ENCODE measurements at regions not wholly inside any gene's neighbourhood (a gene's known extent, or its start where the extent isn't known, plus 50 kb on each side); places are given as distances from the start of the nearest gene placed in this dataset.

DNA sequence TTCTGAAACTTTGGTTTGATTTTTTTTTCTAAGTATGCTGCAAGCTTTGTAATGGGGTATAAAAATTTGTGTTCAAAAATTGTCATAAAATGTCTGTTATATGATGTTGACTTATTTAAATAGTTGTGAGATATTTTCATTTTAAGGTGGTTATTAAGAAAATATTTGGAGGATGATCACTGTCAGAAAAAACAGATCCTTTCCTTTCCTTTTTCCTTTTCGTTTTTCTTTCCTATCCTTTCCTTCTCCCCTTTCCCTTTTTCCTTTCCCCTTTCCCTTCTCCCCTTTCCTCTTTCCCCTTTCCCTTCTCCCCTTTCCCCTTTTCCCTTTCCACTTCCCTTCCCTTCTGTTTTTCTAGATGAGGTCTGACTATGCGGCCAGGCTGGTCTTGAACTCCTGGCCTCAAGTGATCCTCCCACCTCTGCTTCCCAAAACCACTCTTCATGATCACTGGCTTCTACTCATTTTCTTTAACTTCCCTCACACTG lies 640.5 kb downstream of the PLCL1 start:
- TF ChIP-seq, protein P1, sequence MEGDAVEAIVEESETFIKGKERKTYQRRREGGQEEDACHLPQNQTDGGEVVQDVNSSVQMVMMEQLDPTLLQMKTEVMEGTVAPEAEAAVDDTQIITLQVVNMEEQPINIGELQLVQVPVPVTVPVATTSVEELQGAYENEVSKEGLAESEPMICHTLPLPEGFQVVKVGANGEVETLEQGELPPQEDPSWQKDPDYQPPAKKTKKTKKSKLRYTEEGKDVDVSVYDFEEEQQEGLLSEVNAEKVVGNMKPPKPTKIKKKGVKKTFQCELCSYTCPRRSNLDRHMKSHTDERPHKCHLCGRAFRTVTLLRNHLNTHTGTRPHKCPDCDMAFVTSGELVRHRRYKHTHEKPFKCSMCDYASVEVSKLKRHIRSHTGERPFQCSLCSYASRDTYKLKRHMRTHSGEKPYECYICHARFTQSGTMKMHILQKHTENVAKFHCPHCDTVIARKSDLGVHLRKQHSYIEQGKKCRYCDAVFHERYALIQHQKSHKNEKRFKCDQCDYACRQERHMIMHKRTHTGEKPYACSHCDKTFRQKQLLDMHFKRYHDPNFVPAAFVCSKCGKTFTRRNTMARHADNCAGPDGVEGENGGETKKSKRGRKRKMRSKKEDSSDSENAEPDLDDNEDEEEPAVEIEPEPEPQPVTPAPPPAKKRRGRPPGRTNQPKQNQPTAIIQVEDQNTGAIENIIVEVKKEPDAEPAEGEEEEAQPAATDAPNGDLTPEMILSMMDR (IDR thresholded peaks at IDR 0.05), result no peak
- no peak for TF ChIP-seq POLR2A (IDR thresholded peaks at IDR 0.05; ENCODE audit: low read depth)

Data from esophagus muscularis mucosa (tissue), 3 donors.